SU-DHL-6 (cell line): ENCODE measurements at regions not wholly inside any gene's neighbourhood (a gene's known extent, or its start where the extent isn't known, plus 50 kb on each side); places are given as distances from the start of the nearest gene placed in this dataset.

Source experiments
- CTCF ChIP-seq: fragments of 200-600 bp; sonication (generic); IDR thresholded peaks from one replicate; pipeline ENCODE4 v1.5.1; 2017; ENCODE audit warnings: antibody characterized with exemption, mild to moderate bottlenecking, low read length, moderate library complexity; ENCODE audit not compliant: insufficient read depth, poor library complexity, severe bottlenecking
- EZH2phosphoT487 ChIP-seq: fragments of 200-600 bp; sonication (generic), shearing (Covaris generic); conservative IDR thresholded peaks from 2 replicates; pipeline ENCODE4 v1.6.1; 2018; ENCODE audit warnings: mild to moderate bottlenecking, antibody characterized with exemption, low read length, moderate library complexity, mixed read lengths

GRCh38 chr15:77866186-77866585 is 211.3 kb downstream of the TBC1D2B start:
- TF ChIP-seq CTCF (no peak), EZH2phosphoT487 (no peak)
